ENCODE measurements at regions not wholly inside any gene's neighbourhood (a gene's known extent, or its start where the extent isn't known, plus 50 kb on each side); places are given as distances from the start of the nearest gene placed in this dataset.

- TF ChIP-seq CTCF (conservative IDR thresholded peaks at IDR 0.05; ENCODE audit: low read length) = no peak
- DNase-seq (ENCODE audit: low read depth) = no peak
- H3K4me3 ChIP-seq (ENCODE audit: low read length) = no peak overlapping the region
These were observed 276.6 kb upstream of the FERD3L start for GRCh38 chr7:19421861-19422260.

- no peak for TF ChIP-seq CTCF (conservative IDR thresholded peaks at IDR 0.05; ENCODE audit: low read length)
- no peak overlapping the region for H3K4me3 ChIP-seq (ENCODE audit: low read length)
- DNase-seq (ENCODE audit: low read depth) = no peak
These were observed 272.0 kb upstream of the FERD3L start for GRCh38 chr7:19417231-19417630.

- no peak overlapping the region for H3K4me3 ChIP-seq (ENCODE audit: low read length)
- no peak for TF ChIP-seq CTCF (conservative IDR thresholded peaks at IDR 0.05; ENCODE audit: low read length)
- DNase-seq (ENCODE audit: low read depth) = no peak
These were observed 269.9 kb upstream of the FERD3L start for GRCh38 chr7:19415123-19415522.

- no peak for DNase-seq (ENCODE audit: low read depth)
- H3K4me3 ChIP-seq (ENCODE audit: low read length) = no peak overlapping the region
- TF ChIP-seq CTCF (conservative IDR thresholded peaks at IDR 0.05; ENCODE audit: low read length) = no peak
These were observed 268.3 kb upstream of the FERD3L start for GRCh38 chr7:19413443-19413965.

GRCh38 chr7:19410691-19411090, 265.5 kb upstream of the FERD3L start:
- H3K4me3 ChIP-seq (ENCODE audit: low read length) = no peak overlapping the region
- no peak for TF ChIP-seq CTCF (conservative IDR thresholded peaks at IDR 0.05; ENCODE audit: low read length)
- DNase-seq (ENCODE audit: low read depth) = no peak

- DNase-seq (ENCODE audit: low read depth) = peak; percentile 4
- no peak for TF ChIP-seq CTCF (conservative IDR thresholded peaks at IDR 0.05; ENCODE audit: low read length)
These were observed 264.9 kb upstream of the FERD3L start for GRCh38 chr7:19410106-19410505.

GRCh38 chr7:19408706-19409220, 263.5 kb upstream of the FERD3L start:
- no peak for DNase-seq (ENCODE audit: low read depth)
- H3K4me3 ChIP-seq (ENCODE audit: low read length) = no peak overlapping the region
- no peak for TF ChIP-seq CTCF (conservative IDR thresholded peaks at IDR 0.05; ENCODE audit: low read length)

More at GRCh38 chr7:19410106-19410505, 264.9 kb upstream of the FERD3L start:
- H3K4me3 ChIP-seq (ENCODE audit: low read length) = no peak overlapping the region

Measured in AG10803 (cell line).